ENCODE measurements at regions not wholly inside any gene's neighbourhood (a gene's known extent, or its start where the extent isn't known, plus 50 kb on each side); places are given as distances from the start of the nearest gene placed in this dataset.
"Not testable (repeated sequence)": the region's sequence is repeated elsewhere in the genome, so short reads cannot be mapped to it uniquely, and the experiment has no call there.

DNA sequence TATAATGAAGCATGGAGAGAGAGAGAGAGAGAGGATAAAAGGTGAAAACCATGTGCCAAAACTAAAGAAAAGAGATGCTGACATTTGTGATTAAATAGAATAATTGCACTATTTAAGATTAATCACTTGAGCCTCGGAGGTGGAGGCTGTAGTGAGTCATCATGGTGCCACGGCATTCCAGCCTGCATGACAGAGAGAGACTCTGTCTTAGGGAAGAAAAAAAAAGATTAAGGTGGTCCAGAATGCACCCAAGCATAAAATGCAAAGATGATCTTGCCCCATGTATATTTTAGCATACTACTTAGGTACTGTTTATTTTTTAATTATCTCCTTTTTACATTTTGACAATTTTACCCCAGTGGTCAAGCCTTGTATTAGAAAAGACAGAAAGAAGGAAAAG is 742.5 kb downstream of the SPATA31A1 start:
- H2BK5ac ChIP-seq (ENCODE audit: insufficient read length, low read length); H3K27ac ChIP-seq (ENCODE audit: insufficient read length, low read depth, low read length); H2BK12ac ChIP-seq (ENCODE audit: insufficient read length, low read depth, low read length); H3K56ac ChIP-seq (ENCODE audit: insufficient read length, low read depth, low read length); H3K4me1 Mint-ChIP-seq; H4K8ac ChIP-seq (replicated peaks; ENCODE audit: insufficient read length, low read depth, low read length); DNase-seq; H2BK15ac ChIP-seq (ENCODE audit: low read depth, low read length); H4K5ac ChIP-seq (ENCODE audit: insufficient read length, low read depth, low read length); H3K27ac Mint-ChIP-seq; H3K4me3 Mint-ChIP-seq; H2AK5ac ChIP-seq (ENCODE audit: insufficient read length, low read length); H3K9me3 ChIP-seq (ENCODE audit: control insufficient read depth, low read depth, low read length); H3K23me2 ChIP-seq (ENCODE audit: insufficient read length, low read depth, low read length, poor library complexity, severe bottlenecking); H3K14ac ChIP-seq (ENCODE audit: insufficient read depth, low read length); H3K36me3 Mint-ChIP-seq (ENCODE audit: insufficient read depth in 1 of 3, low read depth in 3 of 3); H3K23ac ChIP-seq (ENCODE audit: insufficient read length, low read depth, low read length); H3K18ac ChIP-seq (ENCODE audit: insufficient read length, low read depth, low read length); H3K9ac ChIP-seq (ENCODE audit: extremely low read depth, insufficient read length, low read length); H3K79me2 ChIP-seq (ENCODE audit: insufficient read depth, low read length); H3K4ac ChIP-seq (ENCODE audit: low read depth, low read length); H3T11ph ChIP-seq (ENCODE audit: low read length); H3K9me3 Mint-ChIP-seq; H3K79me1 ChIP-seq (ENCODE audit: insufficient read depth, low read depth, low read length, poor library complexity, severe bottlenecking); H2BK20ac ChIP-seq (ENCODE audit: low read depth, low read length, poor library complexity, severe bottlenecking); H3K4me2 ChIP-seq (ENCODE audit: insufficient read depth, insufficient read length, low read length); H3K4me1 ChIP-seq (ENCODE audit: insufficient read depth, low read length); H3K27me3 ChIP-seq (ENCODE audit: insufficient read depth, low read length); H4K91ac ChIP-seq (ENCODE audit: insufficient read length, low read depth, low read length); H3K27me3 Mint-ChIP-seq (ENCODE audit: low read depth); H2AFZ ChIP-seq (ENCODE audit: low read length); H4K20me1 ChIP-seq (ENCODE audit: control insufficient read depth, insufficient read depth, insufficient read length); H2BK120ac ChIP-seq (ENCODE audit: low read depth, low read length, poor library complexity, severe bottlenecking): not testable (repeated sequence)
- no CpG with 5 or more reads among the region's 2 CpGs for WGBS (ENCODE audit: extremely low coverage, insufficient read length, low lambda C conversion rate)

DNA sequence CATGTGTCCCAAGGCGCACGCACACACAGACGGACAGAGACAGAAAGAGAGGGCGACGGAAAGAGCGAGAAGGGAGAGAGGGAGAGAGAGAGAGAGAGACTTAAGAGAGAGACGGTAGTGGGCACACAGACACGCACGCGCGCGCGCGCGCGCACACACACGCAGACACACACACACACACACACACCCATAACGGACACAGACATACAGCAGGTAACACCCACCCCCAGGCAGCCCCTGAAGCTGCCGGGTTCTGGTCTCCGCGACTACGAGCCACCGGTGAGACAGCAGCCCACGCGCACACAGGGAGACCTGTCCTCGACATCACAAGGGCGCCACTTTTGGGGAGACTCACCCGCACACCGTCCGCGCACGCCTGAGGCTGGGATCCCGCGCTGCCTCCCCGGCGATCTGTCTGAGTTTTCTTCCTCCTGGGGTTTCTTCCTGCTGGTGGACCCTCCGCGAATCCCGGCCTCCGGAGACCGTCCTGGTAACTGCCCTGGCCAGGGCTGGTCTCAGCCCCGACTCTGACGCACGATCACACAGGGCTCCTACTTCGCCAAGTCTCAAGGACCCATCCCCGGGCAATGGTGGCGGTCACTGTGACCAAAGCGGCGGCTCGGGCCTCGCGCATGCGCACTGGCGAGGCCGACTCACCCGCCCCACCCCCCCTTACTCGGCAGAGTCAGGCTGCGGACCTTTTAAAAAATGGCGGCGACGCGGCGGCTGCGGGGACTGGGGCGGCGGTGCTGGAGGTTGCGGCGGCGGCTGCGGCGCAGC is 750.7 kb downstream of the SPATA31A1 start:
- not testable (repeated sequence) for H2BK12ac ChIP-seq (ENCODE audit: insufficient read length, low read depth, low read length); H3K79me2 ChIP-seq (ENCODE audit: insufficient read depth, low read length); H2BK15ac ChIP-seq (ENCODE audit: low read depth, low read length); H2BK120ac ChIP-seq (ENCODE audit: low read depth, low read length, poor library complexity, severe bottlenecking); H3K4me1 ChIP-seq (ENCODE audit: insufficient read depth, low read length); H3K9me3 ChIP-seq (ENCODE audit: control insufficient read depth, low read depth, low read length); H2AK5ac ChIP-seq (ENCODE audit: insufficient read length, low read length); H3K18ac ChIP-seq (ENCODE audit: insufficient read length, low read depth, low read length); H3K27ac ChIP-seq (ENCODE audit: insufficient read length, low read depth, low read length); H2AFZ ChIP-seq (ENCODE audit: low read length); H3K23ac ChIP-seq (ENCODE audit: insufficient read length, low read depth, low read length); H3K56ac ChIP-seq (ENCODE audit: insufficient read length, low read depth, low read length); H3K27me3 Mint-ChIP-seq (ENCODE audit: low read depth); H4K91ac ChIP-seq (ENCODE audit: insufficient read length, low read depth, low read length); H3K14ac ChIP-seq (ENCODE audit: insufficient read depth, low read length); H3K4ac ChIP-seq (ENCODE audit: low read depth, low read length); H4K20me1 ChIP-seq (ENCODE audit: control insufficient read depth, insufficient read depth, insufficient read length); H3K27ac Mint-ChIP-seq; H3K79me1 ChIP-seq (ENCODE audit: insufficient read depth, low read depth, low read length, poor library complexity, severe bottlenecking); H3K9ac ChIP-seq (ENCODE audit: extremely low read depth, insufficient read length, low read length); H2BK20ac ChIP-seq (ENCODE audit: low read depth, low read length, poor library complexity, severe bottlenecking); H4K5ac ChIP-seq (ENCODE audit: insufficient read length, low read depth, low read length); H3K4me1 Mint-ChIP-seq; H3K36me3 Mint-ChIP-seq (ENCODE audit: insufficient read depth in 1 of 3, low read depth in 3 of 3); H3K27me3 ChIP-seq (ENCODE audit: insufficient read depth, low read length); H3K23me2 ChIP-seq (ENCODE audit: insufficient read length, low read depth, low read length, poor library complexity, severe bottlenecking); H4K8ac ChIP-seq (replicated peaks; ENCODE audit: insufficient read length, low read depth, low read length); H3T11ph ChIP-seq (ENCODE audit: low read length); H2BK5ac ChIP-seq (ENCODE audit: insufficient read length, low read length)
- H3K4me2 ChIP-seq (ENCODE audit: insufficient read depth, insufficient read length, low read length) = peak overlapping the region; percentile 25
- DNase-seq = peak; percentile 15
- H3K9me3 Mint-ChIP-seq = peaks cover 3 to 14% of the 10 kb centered on the region in 2 experiments; a peak in 4 of 5 replicates
- peak overlapping the region; percentile 77 to 90 for H3K4me3 Mint-ChIP-seq
- WGBS (ENCODE audit: extremely low coverage, insufficient read length, low lambda C conversion rate) = no CpG with 5 or more reads among the region's 71 CpGs

All from H9 (cell line).